Effector memory CD8-positive, alpha-beta T cell (primary cell): ENCODE measurements at regions not wholly inside any gene's neighbourhood (a gene's known extent, or its start where the extent isn't known, plus 50 kb on each side); places are given as distances from the start of the nearest gene placed in this dataset.
"Not testable (repeated sequence)": the region's sequence is repeated elsewhere in the genome, so short reads cannot be mapped to it uniquely, and the experiment has no call there.

Experiments
- ATAC-seq: fragments of 150-1000 bp; cut with Tn5 transposase; replicated peaks from 2 replicates; pipeline ENCODE4 v1.10.0; 2021; ENCODE audit warnings: mild to moderate bottlenecking, moderate library complexity
- DNase-seq, 3 experiments: peaks; one replicate each; pipeline ENCODE4 v3.0.0; 2021
- H3K27ac Mint-ChIP-seq, 2 donors: one replicate each; pipeline ENCODE4 v1.8.0; 2022; ENCODE audit warnings: mild to moderate bottlenecking in 2 of 2, mixed read lengths in 2 of 2, moderate library complexity in 2 of 2
- H3K27me3 Mint-ChIP-seq, 2 donors: one replicate each; pipeline ENCODE4 v1.8.0; 2022; ENCODE audit warnings: mixed read lengths in 2 of 2
- H3K36me3 Mint-ChIP-seq: one replicate; pipeline ENCODE4 v1.8.0; 2022; ENCODE audit warnings: mild to moderate bottlenecking, moderate library complexity, mixed read lengths; ENCODE audit not compliant: insufficient read depth
- H3K4me1 Mint-ChIP-seq, 2 donors: one replicate each; pipeline ENCODE4 v1.8.0; 2022; ENCODE audit warnings: low read depth in 2 of 2, mixed read lengths in 2 of 2
- H3K4me3 Mint-ChIP-seq, 2 donors: one replicate each; pipeline ENCODE4 v1.8.0; 2022; ENCODE audit warnings: mild to moderate bottlenecking in 2 of 2, mixed read lengths in 2 of 2, moderate library complexity in 2 of 2
- H3K9me3 Mint-ChIP-seq, 2 donors: one replicate each; pipeline ENCODE4 v1.8.0; 2022; ENCODE audit warnings: mixed read lengths in 2 of 2

GRCh38 chr4:135532132-135532531 is 1330.5 kb upstream of the PABPC4L start:
- ATAC-seq = no peak
- no peak overlapping the region for H3K4me3 Mint-ChIP-seq
- no peaks in the 10 kb centered on the region for H3K27me3 Mint-ChIP-seq
- peaks cover 0 to 2% of the 10 kb centered on the region in 2 donors for H3K9me3 Mint-ChIP-seq
- no peak for DNase-seq
- H3K36me3 Mint-ChIP-seq = no peaks in the 10 kb centered on the region
- no peak overlapping the region for H3K27ac Mint-ChIP-seq
- no peaks in the 10 kb centered on the region for H3K4me1 Mint-ChIP-seq

- H3K9me3 Mint-ChIP-seq = peaks cover 0 to 7% of the 10 kb centered on the region in 2 donors
- ATAC-seq = no peak
- no peak overlapping the region for H3K27ac Mint-ChIP-seq
- no peaks in the 10 kb centered on the region for H3K27me3 Mint-ChIP-seq
- H3K4me1 Mint-ChIP-seq = no peaks in the 10 kb centered on the region
- DNase-seq = no peak
- no peak overlapping the region for H3K4me3 Mint-ChIP-seq
- H3K36me3 Mint-ChIP-seq = no peaks in the 10 kb centered on the region
These were observed 1313.7 kb upstream of the PABPC4L start for GRCh38 chr4:135515295-135515694.

DNA sequence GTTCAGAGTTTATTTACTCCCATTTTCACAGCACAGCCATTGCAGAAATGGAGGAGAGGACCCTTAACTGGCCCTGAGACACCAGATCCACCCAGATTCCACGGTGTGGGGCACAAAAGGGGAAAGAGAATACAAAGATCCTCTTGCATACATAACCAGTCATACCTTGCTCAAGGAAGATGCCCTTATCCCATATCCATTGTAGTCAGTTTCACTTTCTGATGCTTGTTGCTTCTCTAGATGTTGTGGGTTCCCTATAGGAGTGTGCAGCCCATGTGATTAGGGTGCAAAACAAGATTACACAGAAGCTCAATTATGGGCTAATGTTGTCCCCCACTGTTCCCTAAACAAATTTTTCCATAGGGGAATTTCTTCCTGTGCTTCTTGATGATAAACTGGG is 1309.0 kb upstream of the PABPC4L start:
- DNase-seq (no peak), ATAC-seq (no peak)
- H3K36me3 Mint-ChIP-seq = no peaks in the 10 kb centered on the region
- H3K4me1 Mint-ChIP-seq = no peaks in the 10 kb centered on the region
- H3K4me3 Mint-ChIP-seq = no peak overlapping the region
- peaks cover 4 to 5% of the 10 kb centered on the region in 2 donors for H3K9me3 Mint-ChIP-seq
- no peak overlapping the region for H3K27ac Mint-ChIP-seq
- no peaks in the 10 kb centered on the region for H3K27me3 Mint-ChIP-seq

- no peak for DNase-seq
These were observed 1306.6 kb upstream of the PABPC4L start for GRCh38 chr4:135508006-135508714.

DNA sequence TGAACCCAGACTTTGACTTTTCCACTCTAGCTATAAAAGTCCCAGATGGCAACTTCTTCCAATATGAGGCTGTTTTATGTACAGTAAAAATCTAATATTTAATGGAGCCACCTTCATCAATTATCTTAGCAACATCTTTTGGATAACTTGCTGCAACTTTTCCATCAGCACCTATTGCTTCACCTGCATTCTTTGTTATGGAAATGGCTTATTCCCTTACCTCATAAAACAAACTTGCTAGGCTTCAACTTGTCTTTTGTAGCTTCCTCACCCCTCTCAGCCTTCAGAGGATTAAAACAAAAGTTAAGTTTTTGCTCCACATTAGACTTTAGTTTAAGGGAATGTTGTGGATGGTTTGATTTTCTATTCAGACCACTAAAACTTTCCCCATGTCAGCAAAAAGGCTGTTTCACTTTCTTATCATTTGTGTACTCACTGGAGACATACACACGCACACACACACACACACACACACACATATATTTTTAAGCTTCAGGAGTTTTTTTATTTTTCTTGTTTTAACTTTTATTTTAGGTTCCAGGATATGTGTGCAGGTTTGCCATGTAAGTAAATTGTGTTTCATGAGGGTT is 1296.1 kb upstream of the PABPC4L start:
- Mint-ChIP-seq H3K27me3 (no peaks in the 10 kb centered on the region), H3K36me3 (no peaks in the 10 kb centered on the region), H3K9me3 (peaks cover 2 to 7% of the 10 kb centered on the region in 2 donors), H3K4me3 (no peak overlapping the region), H3K27ac (no peak overlapping the region), H3K4me1 (no peaks in the 10 kb centered on the region)
- DNase-seq (no peak), ATAC-seq (no peak)

More at GRCh38 chr4:135508006-135508714, 1306.6 kb upstream of the PABPC4L start:
- no peak overlapping the region for H3K27ac Mint-ChIP-seq
- H3K4me3 Mint-ChIP-seq = no peak overlapping the region
- no peaks in the 10 kb centered on the region for H3K4me1 Mint-ChIP-seq
- H3K9me3 Mint-ChIP-seq = peaks cover 6 to 7% of the 10 kb centered on the region in 2 donors
- no peak for ATAC-seq
- no peaks in the 10 kb centered on the region for H3K36me3 Mint-ChIP-seq
- H3K27me3 Mint-ChIP-seq = no peaks in the 10 kb centered on the region

GRCh38 chr4:135492439-135492838 is 1290.8 kb upstream of the PABPC4L start:
- Mint-ChIP-seq H3K4me3 (no peak overlapping the region), H3K4me1 (no peaks in the 10 kb centered on the region), H3K27ac (no peak overlapping the region), H3K9me3 (peaks cover 6% of the 10 kb centered on the region in 2 donors), H3K27me3 (no peaks in the 10 kb centered on the region), H3K36me3 (no peaks in the 10 kb centered on the region)
- ATAC-seq (no peak), DNase-seq (no peak)

DNA sequence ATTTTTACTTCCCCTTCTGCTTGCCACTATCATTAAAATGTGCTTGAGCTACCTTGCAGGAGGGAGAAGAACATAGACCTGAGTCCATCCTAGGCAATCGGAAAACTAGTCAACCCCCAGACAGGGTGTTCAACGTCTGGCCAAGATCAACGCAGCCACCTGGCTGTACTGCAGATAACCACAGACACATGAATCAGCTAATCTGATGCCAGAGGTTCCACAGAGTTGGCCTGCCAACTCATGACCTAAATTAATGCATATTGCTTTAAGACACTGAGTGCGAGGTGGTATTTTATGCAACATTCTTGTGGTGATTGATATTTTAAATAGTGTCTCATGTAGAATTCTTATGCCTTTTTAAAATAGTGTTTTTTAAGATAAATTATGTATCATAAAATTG is 1283.8 kb upstream of the PABPC4L start:
- no peak overlapping the region for H3K27ac Mint-ChIP-seq
- no peak for ATAC-seq
- no peak overlapping the region for H3K4me3 Mint-ChIP-seq

DNA sequence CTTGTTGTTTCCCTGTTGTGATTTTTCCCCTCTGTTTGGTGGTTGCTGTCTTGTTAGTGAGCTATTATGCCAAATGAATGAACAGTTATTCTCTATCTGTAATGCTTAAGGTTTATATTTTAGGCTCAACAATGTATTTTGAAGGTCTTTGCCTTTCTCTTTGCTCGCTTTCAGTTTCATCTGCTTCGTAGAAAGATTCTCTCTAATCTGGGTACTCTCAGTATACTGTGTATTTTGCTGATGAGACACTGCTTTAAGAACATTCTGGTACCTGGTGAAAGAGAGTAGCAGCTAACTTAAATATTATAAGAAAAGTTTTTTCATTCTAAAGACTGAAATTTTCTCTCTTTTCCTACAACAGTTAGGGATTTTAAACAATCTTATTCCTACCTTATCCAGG is 1274.7 kb upstream of the PABPC4L start:
- no peaks in the 10 kb centered on the region for H3K4me1 Mint-ChIP-seq
- no peak for ATAC-seq
- no peak overlapping the region for H3K27ac Mint-ChIP-seq
- H3K27me3 Mint-ChIP-seq = no peaks in the 10 kb centered on the region
- H3K36me3 Mint-ChIP-seq = no peaks in the 10 kb centered on the region
- no peak overlapping the region for H3K4me3 Mint-ChIP-seq
- no peak for DNase-seq
- H3K9me3 Mint-ChIP-seq = peaks cover 6 to 25% of the 10 kb centered on the region in 2 donors

More for the DNA sequence above, 1283.8 kb upstream of the PABPC4L start:
- no peaks in the 10 kb centered on the region for H3K27me3 Mint-ChIP-seq
- DNase-seq = no peak
- no peaks in the 10 kb centered on the region for H3K36me3 Mint-ChIP-seq
- no peaks in the 10 kb centered on the region for H3K9me3 Mint-ChIP-seq
- no peaks in the 10 kb centered on the region for H3K4me1 Mint-ChIP-seq

DNA sequence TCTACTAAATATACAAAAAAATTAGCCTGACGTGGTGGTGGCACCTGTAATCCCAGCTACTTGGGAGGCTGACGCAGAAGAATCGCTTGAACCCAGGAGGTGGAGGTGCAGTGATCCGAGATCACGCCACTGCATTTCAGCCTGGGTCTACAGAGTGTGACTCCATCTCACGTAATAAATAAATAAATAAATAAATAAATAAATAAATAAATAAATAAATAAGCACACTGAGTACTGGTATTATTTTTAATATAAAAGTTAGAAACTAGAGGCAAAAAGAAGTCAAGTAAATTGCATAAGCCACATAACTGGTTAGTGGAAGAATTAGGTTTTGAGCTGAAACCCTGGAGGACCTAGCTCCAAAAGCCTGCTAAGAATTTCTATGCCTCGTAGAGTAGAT is 1262.7 kb upstream of the PABPC4L start:
- no peaks in the 10 kb centered on the region for H3K4me1 Mint-ChIP-seq
- no peak for ATAC-seq
- peaks cover 2 to 6% of the 10 kb centered on the region in 2 donors for H3K9me3 Mint-ChIP-seq
- H3K4me3 Mint-ChIP-seq = no peak overlapping the region
- H3K27me3 Mint-ChIP-seq = no peaks in the 10 kb centered on the region
- H3K36me3 Mint-ChIP-seq = no peaks in the 10 kb centered on the region
- no peak for DNase-seq
- no peak overlapping the region for H3K27ac Mint-ChIP-seq

GRCh38 chr4:135447598-135447997 is 1246.0 kb upstream of the PABPC4L start:
- H3K9me3 Mint-ChIP-seq, H3K36me3 Mint-ChIP-seq: not testable (repeated sequence)

DNA sequence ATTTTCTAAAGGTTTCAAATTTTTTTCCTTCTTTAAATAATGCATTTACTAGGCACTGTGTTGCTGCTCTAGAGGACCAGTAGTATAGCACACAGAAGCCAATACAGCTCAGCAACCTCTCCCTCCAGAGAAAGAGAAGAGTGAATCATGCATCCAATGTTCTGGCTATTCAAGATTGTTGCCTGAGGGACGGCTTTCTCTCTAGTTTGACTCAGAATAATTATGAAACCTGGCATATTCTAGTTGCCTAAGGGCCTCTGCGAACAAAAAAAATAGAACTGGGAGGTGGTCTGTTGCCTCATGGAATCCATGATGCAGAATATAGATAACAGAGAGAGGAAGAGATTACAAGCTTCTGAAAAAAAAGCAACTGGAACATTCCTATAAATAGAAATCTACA is 1233.3 kb upstream of the PABPC4L start:
- DNase-seq (no peak), ATAC-seq (no peak)
- Mint-ChIP-seq H3K27ac (no peak overlapping the region), H3K4me3 (no peak overlapping the region), H3K36me3 (no peaks in the 10 kb centered on the region), H3K9me3 (peaks cover 10 to 31% of the 10 kb centered on the region in 2 donors), H3K27me3 (no peaks in the 10 kb centered on the region), H3K4me1 (no peaks in the 10 kb centered on the region)

More at GRCh38 chr4:135447598-135447997, 1246.0 kb upstream of the PABPC4L start:
- DNase-seq, H3K27ac Mint-ChIP-seq, ATAC-seq, H3K27me3 Mint-ChIP-seq, H3K4me1 Mint-ChIP-seq, H3K4me3 Mint-ChIP-seq: not testable (repeated sequence)

GRCh38 chr4:135429528-135429927 is 1227.9 kb upstream of the PABPC4L start:
- no peak for ATAC-seq
- H3K27me3 Mint-ChIP-seq = no peaks in the 10 kb centered on the region

DNA sequence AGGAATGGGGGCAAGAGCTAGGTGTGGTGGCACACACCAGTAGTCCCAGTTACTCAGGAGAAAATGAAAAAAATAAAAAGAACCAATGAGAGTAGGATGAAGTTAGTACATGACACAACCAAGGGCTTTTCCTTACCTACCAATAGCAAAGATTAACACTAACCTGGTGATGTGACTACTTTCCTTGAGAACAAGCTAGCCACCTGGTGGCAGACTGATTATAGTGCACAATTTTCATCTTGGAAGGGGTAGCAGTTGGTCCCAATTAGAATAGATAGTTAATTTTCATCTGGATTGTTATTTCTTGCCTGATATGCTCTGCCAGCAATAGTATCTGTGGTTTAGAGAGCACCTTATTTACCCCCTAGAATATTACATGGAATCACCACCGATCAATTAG is 1216.8 kb upstream of the PABPC4L start:
- Mint-ChIP-seq H3K36me3 (peaks cover 3% of the 10 kb centered on the region), H3K9me3 (peaks cover 2 to 7% of the 10 kb centered on the region in 2 donors), H3K27me3 (no peaks in the 10 kb centered on the region), H3K4me1 (no peaks in the 10 kb centered on the region), H3K27ac (no peak overlapping the region), H3K4me3 (no peak overlapping the region)
- DNase-seq (no peak), ATAC-seq (no peak)

More at GRCh38 chr4:135429528-135429927, 1227.9 kb upstream of the PABPC4L start:
- H3K36me3 Mint-ChIP-seq = no peaks in the 10 kb centered on the region
- DNase-seq = no peak
- H3K4me1 Mint-ChIP-seq = no peaks in the 10 kb centered on the region
- H3K9me3 Mint-ChIP-seq = peaks cover 2 to 7% of the 10 kb centered on the region in 2 donors
- H3K4me3 Mint-ChIP-seq = no peak overlapping the region
- H3K27ac Mint-ChIP-seq = no peak overlapping the region

- H3K4me1 Mint-ChIP-seq = no peaks in the 10 kb centered on the region
- peaks cover 3% of the 10 kb centered on the region for H3K36me3 Mint-ChIP-seq
- DNase-seq (no peak), ATAC-seq (no peak)
- H3K27ac Mint-ChIP-seq = no peak overlapping the region
- no peaks in the 10 kb centered on the region for H3K27me3 Mint-ChIP-seq
- no peak overlapping the region for H3K4me3 Mint-ChIP-seq
- H3K9me3 Mint-ChIP-seq = peaks cover 9 to 21% of the 10 kb centered on the region in 2 donors
These were observed 1210.6 kb upstream of the PABPC4L start for GRCh38 chr4:135412213-135412612.
